ENCODE measurements at regions not wholly inside any gene's neighbourhood (a gene's known extent, or its start where the extent isn't known, plus 50 kb on each side); places are given as distances from the start of the nearest gene placed in this dataset.
"Not testable (repeated sequence)": the region's sequence is repeated elsewhere in the genome, so short reads cannot be mapped to it uniquely, and the experiment has no call there.

GRCh38 chr20:12512755-12513154 is 496.0 kb upstream of the SPTLC3 start:
- DNase-seq: no peak

- no peak for DNase-seq
Measured at GRCh38 chr20:12528104-12528503, 480.7 kb upstream of the SPTLC3 start.

- no peak for DNase-seq
Measured at GRCh38 chr20:12528591-12529041, 480.2 kb upstream of the SPTLC3 start.

GRCh38 chr20:12531626-12532025 is 477.1 kb upstream of the SPTLC3 start:
- DNase-seq: no peak

- DNase-seq: no peak
Measured at GRCh38 chr20:12535316-12535715, 473.5 kb upstream of the SPTLC3 start.

GRCh38 chr20:12535770-12536169 is 473.0 kb upstream of the SPTLC3 start:
- DNase-seq: no peak

- DNase-seq: no peak
Measured at GRCh38 chr20:12554426-12554825, 454.3 kb upstream of the SPTLC3 start.

- DNase-seq: no peak
Measured at GRCh38 chr20:12555369-12555768, 453.4 kb upstream of the SPTLC3 start.

GRCh38 chr20:12555849-12556248 is 452.9 kb upstream of the SPTLC3 start:
- not testable (repeated sequence) for DNase-seq

GRCh38 chr20:12557224-12557623 is 451.5 kb upstream of the SPTLC3 start:
- no peak for DNase-seq

- no peak for DNase-seq
Measured at GRCh38 chr20:12564979-12565378, 443.8 kb upstream of the SPTLC3 start.

GRCh38 chr20:12566596-12566995 is 442.2 kb upstream of the SPTLC3 start:
- DNase-seq: no peak

GRCh38 chr20:12570371-12570770 is 438.4 kb upstream of the SPTLC3 start:
- DNase-seq: no peak

GRCh38 chr20:12573442-12573841 is 435.3 kb upstream of the SPTLC3 start:
- no peak for DNase-seq

- DNase-seq: no peak
Measured at GRCh38 chr20:12575352-12576095, 433.2 kb upstream of the SPTLC3 start.

- DNase-seq: no peak
Measured at GRCh38 chr20:12577213-12577612, 431.6 kb upstream of the SPTLC3 start.

- no peak for DNase-seq
Measured at GRCh38 chr20:12581644-12582289, 427.0 kb upstream of the SPTLC3 start.

- DNase-seq: not testable (repeated sequence)
Measured at GRCh38 chr20:12582710-12583109, 426.1 kb upstream of the SPTLC3 start.

GRCh38 chr20:12591949-12592470 is 416.8 kb upstream of the SPTLC3 start:
- DNase-seq: no peak

GRCh38 chr20:12592756-12593155 is 416.0 kb upstream of the SPTLC3 start:
- DNase-seq: no peak

- DNase-seq: no peak
Measured at GRCh38 chr20:12593342-12593873, 415.4 kb upstream of the SPTLC3 start.

- no peak for DNase-seq
Measured at GRCh38 chr20:12594410-12595088, 414.2 kb upstream of the SPTLC3 start.

GRCh38 chr20:12595841-12596240 is 412.9 kb upstream of the SPTLC3 start:
- no peak for DNase-seq

Measured in stimulated activated CD4-positive, alpha-beta T cell treated with anti-CD3 and anti-CD28 coated beads, Interleukin-4, amount 100 ng/mL, for 4 hours (primary cell).